HEK293T (cell line): ENCODE measurements at regions not wholly inside any gene's neighbourhood (a gene's known extent, or its start where the extent isn't known, plus 50 kb on each side); places are given as distances from the start of the nearest gene placed in this dataset.

Experiments used
- ARNT ChIP-seq: fragments of 450-650 bp; IDR thresholded peaks from 2 replicates; pipeline ENCODE4 v1.6.1; 2017; ENCODE audit warnings: mild to moderate bottlenecking
- BHLHE40 ChIP-seq: fragments of 450-650 bp; IDR thresholded peaks from 2 replicates; pipeline ENCODE4 v1.6.1; 2016; ENCODE audit warnings: mild to moderate bottlenecking, moderate library complexity, borderline replicate concordance
- CTBP1 ChIP-seq: fragments of 450-650 bp; IDR thresholded peaks from 2 replicates; pipeline ENCODE4 v1.6.1; 2016; ENCODE audit warnings: borderline replicate concordance
- ELF4 ChIP-seq: fragments of 450-650 bp; IDR thresholded peaks from 2 replicates; pipeline ENCODE4 v1.6.1; 2017; ENCODE audit warnings: antibody characterized with exemption
- FOXA1 ChIP-seq: fragments of 450-650 bp; IDR thresholded peaks from 2 replicates; pipeline ENCODE4 v1.6.1; 2016; ENCODE audit warnings: mild to moderate bottlenecking
- FOXK2 ChIP-seq: fragments of 450-650 bp; IDR thresholded peaks from 2 replicates; pipeline ENCODE4 v1.6.1; 2016; ENCODE audit warnings: mild to moderate bottlenecking
- FOXM1 ChIP-seq: fragments of 450-650 bp; IDR thresholded peaks from 2 replicates; pipeline ENCODE4 v1.6.1; 2017; ENCODE audit warnings: mild to moderate bottlenecking, borderline replicate concordance
- HDGF ChIP-seq: fragments of 450-650 bp; IDR thresholded peaks from 2 replicates; pipeline ENCODE4 v1.6.1; 2017; ENCODE audit warnings: antibody characterized with exemption, borderline replicate concordance
- L3MBTL2 ChIP-seq: fragments of 450-650 bp; conservative IDR thresholded peaks from 2 replicates; pipeline ENCODE4 v1.6.1; 2016; ENCODE audit warnings: mild to moderate bottlenecking
- PKNOX1 ChIP-seq: fragments of 450-650 bp; IDR thresholded peaks from 2 replicates; pipeline ENCODE4 v1.6.1; 2016
- SP1 ChIP-seq: fragments of 450-650 bp; IDR thresholded peaks from 2 replicates; pipeline ENCODE4 v1.6.1; 2017
- SUZ12 ChIP-seq: fragments of 450-650 bp; IDR thresholded peaks from 2 replicates; pipeline ENCODE4 v1.6.1; 2016; ENCODE audit warnings: mild to moderate bottlenecking
- TARDBP ChIP-seq: fragments of 450-650 bp; IDR thresholded peaks from 2 replicates; pipeline ENCODE4 v1.6.1; 2016
- ZNF384 ChIP-seq: fragments of 450-650 bp; IDR thresholded peaks from 2 replicates; pipeline ENCODE4 v1.6.1; 2016

- TF ChIP-seq FOXK2 = no peak
- no peak for TF ChIP-seq SP1
- no peak for TF ChIP-seq BHLHE40
- no peak for TF ChIP-seq HDGF
- no peak for TF ChIP-seq ELF4
- TF ChIP-seq PKNOX1 = no peak
- no peak for TF ChIP-seq FOXA1
- no peak for TF ChIP-seq SUZ12
- no peak for TF ChIP-seq L3MBTL2
- TF ChIP-seq FOXM1 = no peak
- TF ChIP-seq ZNF384 = no peak
- no peak for TF ChIP-seq ARNT
- no peak for TF ChIP-seq TARDBP
- TF ChIP-seq CTBP1 = no peak
These were observed 71.9 kb upstream of the AMZ2 start for GRCh38 chr17:68175905-68176304.
